ENCODE measurements at regions not wholly inside any gene's neighbourhood (a gene's known extent, or its start where the extent isn't known, plus 50 kb on each side); places are given as distances from the start of the nearest gene placed in this dataset.

- WGBS, 3 donors = 58 to 83% (median 60%) methylated on average over 1 of the region's 1 CpG
Observed at GRCh38 chr4:163077680-163078079, 89.0 kb downstream of the NAF1 start.

GRCh38 chr4:163072222-163072621 is 94.5 kb downstream of the NAF1 start:
- Histone ChIP-seq H3K36me3 (no peaks in the 10 kb centered on the region), H3K27ac (no peak overlapping the region), H3K9me3 (no peaks in the 10 kb centered on the region), H3K27me3 (no peaks in the 10 kb centered on the region), H3K4me1 (ENCODE audit: insufficient read depth) (no peaks in the 10 kb centered on the region), H3K4me3 (no peak overlapping the region)
- DNase-seq = no peak
- intact Hi-C loops (cut with DNase I) = no loop called here
- 62 to 65% (median 62%) methylated on average over 4 of the region's 4 CpGs for WGBS, 3 donors
- TF ChIP-seq POLR2A (IDR thresholded peaks at IDR 0.05) = no peak
- no peak for TF ChIP-seq EP300 (IDR thresholded peaks at IDR 0.05)
- no peak for TF ChIP-seq CTCF (IDR thresholded peaks at IDR 0.05)

More at GRCh38 chr4:163077680-163078079, 89.0 kb downstream of the NAF1 start:
- H3K27ac ChIP-seq = no peak overlapping the region
- DNase-seq = no peak
- no peaks in the 10 kb centered on the region for H3K36me3 ChIP-seq
- intact Hi-C loops (cut with DNase I) = no loop called here
- H3K4me1 ChIP-seq (ENCODE audit: insufficient read depth) = no peaks in the 10 kb centered on the region
- no peaks in the 10 kb centered on the region for H3K27me3 ChIP-seq
- no peaks in the 10 kb centered on the region for H3K9me3 ChIP-seq
- TF ChIP-seq POLR2A (IDR thresholded peaks at IDR 0.05) (no peak), EP300 (IDR thresholded peaks at IDR 0.05) (no peak), CTCF (IDR thresholded peaks at IDR 0.05) (no peak)
- H3K4me3 ChIP-seq = no peak overlapping the region

- intact Hi-C loops (cut with DNase I) = no loop called here
Observed at GRCh38 chr4:163071308-163071707, 95.4 kb downstream of the NAF1 start.

GRCh38 chr4:163070023-163070422 is 96.7 kb downstream of the NAF1 start:
- no peak for DNase-seq
- no peaks in the 10 kb centered on the region for H3K9me3 ChIP-seq
- intact Hi-C loops (cut with DNase I) = no loop called here
- H3K27ac ChIP-seq = no peak overlapping the region
- H3K4me1 ChIP-seq (ENCODE audit: insufficient read depth) = no peaks in the 10 kb centered on the region
- WGBS, 3 donors = 58 to 64% (median 58%) methylated on average over 2 of the region's 2 CpGs
- TF ChIP-seq CTCF (IDR thresholded peaks at IDR 0.05) (no peak), EP300 (IDR thresholded peaks at IDR 0.05) (no peak), POLR2A (IDR thresholded peaks at IDR 0.05) (no peak)
- H3K4me3 ChIP-seq = no peak overlapping the region
- no peaks in the 10 kb centered on the region for H3K36me3 ChIP-seq
- H3K27me3 ChIP-seq = no peaks in the 10 kb centered on the region

More at GRCh38 chr4:163071308-163071707, 95.4 kb downstream of the NAF1 start:
- Histone ChIP-seq H3K27me3 (no peaks in the 10 kb centered on the region), H3K36me3 (no peaks in the 10 kb centered on the region), H3K4me3 (no peak overlapping the region), H3K27ac (no peak overlapping the region), H3K9me3 (no peaks in the 10 kb centered on the region), H3K4me1 (ENCODE audit: insufficient read depth) (no peaks in the 10 kb centered on the region)
- TF ChIP-seq POLR2A (IDR thresholded peaks at IDR 0.05) (no peak), CTCF (IDR thresholded peaks at IDR 0.05) (no peak), EP300 (IDR thresholded peaks at IDR 0.05) (no peak)
- DNase-seq = no peak

GRCh38 chr4:163063891-163064290 is 102.8 kb downstream of the NAF1 start:
- no peaks in the 10 kb centered on the region for H3K36me3 ChIP-seq
- no peak overlapping the region for H3K4me3 ChIP-seq
- TF ChIP-seq CTCF (IDR thresholded peaks at IDR 0.05) (no peak), POLR2A (IDR thresholded peaks at IDR 0.05) (no peak), EP300 (IDR thresholded peaks at IDR 0.05) (no peak)
- no peaks in the 10 kb centered on the region for H3K27me3 ChIP-seq
- WGBS, 3 donors = 73 to 90% (median 88%) methylated on average over 3 of the region's 3 CpGs
- H3K27ac ChIP-seq = no peak overlapping the region
- H3K4me1 ChIP-seq (ENCODE audit: insufficient read depth) = no peaks in the 10 kb centered on the region
- H3K9me3 ChIP-seq = no peaks in the 10 kb centered on the region
- DNase-seq = no peak
- intact Hi-C loops (cut with DNase I) = no loop called here
